Dedifferentiated amniotic fluid mesenchymal stem cell (primary cell): ENCODE measurements at regions not wholly inside any gene's neighbourhood (a gene's known extent, or its start where the extent isn't known, plus 50 kb on each side); places are given as distances from the start of the nearest gene placed in this dataset.

ENCODE experiments used
- DNase-seq: peaks from one replicate; pipeline ENCODE4 v3.0.0-alpha.2; 2016; ENCODE audit errors: extremely low spot score

GRCh38 chr2:2571301-2572150, 240.5 kb upstream of the MYT1L start:
- DNase-seq, result no peak

DNA sequence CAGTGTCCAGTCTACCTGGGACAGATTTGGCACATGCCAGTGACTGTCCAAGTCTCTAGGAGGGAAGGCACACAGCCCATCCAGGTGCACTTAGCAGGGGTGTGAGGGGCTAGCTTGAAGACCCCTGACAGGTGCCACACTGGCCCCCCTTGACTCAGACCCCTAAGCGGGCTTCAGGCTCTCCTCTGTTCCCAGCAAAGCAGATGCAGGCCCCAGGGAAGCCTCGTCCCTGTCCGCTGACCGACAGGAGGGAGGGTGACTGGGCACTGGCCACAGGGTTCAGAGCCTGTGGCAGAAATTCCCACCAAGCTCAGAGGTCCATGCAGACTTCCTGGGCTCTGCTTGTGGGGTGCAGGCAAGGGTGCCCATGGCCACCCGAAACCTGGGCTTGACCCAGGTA, 239.8 kb upstream of the MYT1L start:
- DNase-seq, result no peak

DNA sequence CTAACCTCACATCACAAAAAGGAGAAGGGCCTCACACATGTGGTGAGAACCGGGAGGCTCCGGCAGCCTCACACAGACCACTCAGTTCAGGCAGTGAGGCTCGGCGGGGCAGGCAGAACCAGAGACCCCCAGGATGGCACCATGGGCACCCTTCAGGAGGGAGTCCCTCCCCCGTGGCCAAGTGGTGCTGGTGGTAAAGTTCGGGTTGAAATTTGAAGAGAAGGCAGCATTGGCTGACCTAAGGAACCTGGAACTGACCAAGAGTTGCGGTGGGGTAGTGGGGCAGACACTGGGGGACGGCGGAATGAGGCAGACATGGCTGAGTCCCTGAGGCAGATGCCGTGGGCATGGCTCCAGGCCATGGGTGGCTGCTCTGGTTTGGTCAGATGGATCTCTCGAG, 239.3 kb upstream of the MYT1L start:
- DNase-seq, result no peak

GRCh38 chr2:2569836-2570235, 238.8 kb upstream of the MYT1L start:
- no peak for DNase-seq

DNA sequence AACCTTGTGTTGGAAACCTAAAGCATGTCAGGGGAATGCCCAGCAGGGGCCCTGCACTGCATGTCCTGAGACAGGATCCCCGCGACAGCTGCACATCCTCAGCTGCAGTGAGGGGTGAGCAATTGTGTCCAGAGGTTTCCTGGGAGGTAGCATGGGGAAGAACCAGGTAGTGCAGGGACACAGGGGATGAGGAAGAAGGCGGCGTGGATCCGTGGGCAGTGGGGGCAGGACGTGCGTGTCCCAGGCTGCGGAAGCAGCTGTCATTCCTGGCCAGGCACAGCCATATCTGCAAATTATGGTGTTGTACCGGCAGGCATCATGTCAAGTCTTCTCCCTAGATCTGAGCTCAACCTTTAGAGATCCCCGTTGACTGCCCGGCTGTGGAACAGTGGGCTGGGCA, 238.2 kb upstream of the MYT1L start:
- DNase-seq, result no peak

DNA sequence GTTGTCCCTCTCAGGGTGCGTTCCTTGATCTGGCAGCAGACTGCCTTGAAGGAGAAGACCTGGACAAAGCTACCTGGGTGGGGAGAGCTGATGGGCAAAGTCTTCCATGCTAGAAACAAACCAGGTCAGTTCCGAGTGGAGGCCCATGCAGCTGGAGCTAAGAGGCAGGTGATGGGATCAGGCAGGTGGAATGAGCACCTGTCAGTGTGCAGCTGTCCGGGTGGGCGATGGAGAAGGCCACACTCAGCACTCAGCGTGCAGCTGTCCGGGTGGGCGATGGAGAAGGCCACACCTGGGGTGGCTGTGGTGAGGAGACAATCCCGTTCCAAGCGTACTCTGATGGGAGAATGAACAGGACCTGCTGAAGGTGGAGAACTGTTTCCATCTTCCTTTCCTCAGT, 237.3 kb upstream of the MYT1L start:
- DNase-seq, result no peak

DNA sequence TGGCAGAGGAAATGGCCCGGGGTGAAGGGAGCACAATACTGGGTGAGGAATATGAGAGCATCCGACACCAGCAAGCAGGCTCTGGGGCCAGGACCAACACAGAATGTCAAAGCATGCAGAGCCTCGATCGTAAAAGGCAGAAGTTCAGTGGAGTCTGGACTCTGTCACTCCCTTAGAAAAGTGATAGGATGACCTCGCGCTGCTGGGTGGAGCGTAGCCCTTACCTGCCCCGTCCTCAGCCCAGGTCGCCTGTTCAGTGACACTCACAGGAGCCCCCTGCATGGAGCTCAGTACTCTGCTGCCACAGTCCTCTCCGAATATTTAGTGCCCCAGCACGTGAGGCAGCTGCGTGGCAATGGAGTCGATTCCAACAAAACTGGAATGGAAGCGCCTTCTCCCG, 236.7 kb upstream of the MYT1L start:
- DNase-seq, result no peak

DNA sequence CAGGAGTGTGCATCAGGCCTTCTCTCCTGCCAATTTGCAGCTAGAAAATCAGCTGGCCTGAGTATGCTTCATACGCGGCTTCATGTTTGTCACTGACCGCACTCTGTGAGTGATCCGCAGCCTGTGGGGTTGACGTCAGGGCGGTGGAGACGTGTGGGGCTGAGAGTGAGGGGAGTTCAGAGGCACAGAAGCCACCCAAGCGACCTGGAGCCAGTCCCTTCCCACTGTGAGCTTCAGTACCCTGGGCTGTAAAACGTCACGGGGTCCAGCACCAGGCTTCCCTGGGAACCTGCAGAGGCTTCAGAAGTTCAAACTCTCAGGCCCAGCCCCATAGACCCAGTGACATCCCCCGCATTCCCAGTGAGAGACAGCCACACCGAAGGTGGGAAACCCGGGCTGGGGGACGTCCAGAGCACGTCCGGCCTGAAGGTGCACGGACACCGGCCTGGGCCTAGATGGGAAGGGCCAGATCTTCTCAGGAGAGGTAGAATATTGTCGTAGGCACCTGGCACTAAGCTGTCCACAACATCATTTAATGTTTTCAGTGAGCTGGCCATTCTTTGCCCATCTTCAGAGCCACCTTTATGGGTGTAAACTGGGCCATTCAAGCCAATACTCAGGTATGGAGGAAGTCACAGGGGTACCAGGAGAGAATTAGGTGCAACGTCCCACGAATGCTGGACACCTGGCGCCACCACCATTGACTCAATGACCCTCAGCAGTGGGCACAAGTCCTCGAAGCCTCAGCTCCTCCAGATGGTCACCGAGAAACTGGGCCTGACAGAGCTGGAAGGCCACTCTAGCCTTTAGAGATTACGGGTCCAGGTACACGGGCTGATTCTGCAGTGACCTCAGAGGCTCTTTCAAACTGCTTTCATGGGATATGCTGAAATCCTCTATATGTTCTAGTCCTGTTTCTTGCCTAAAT, 235.6 kb upstream of the MYT1L start:
- no peak for DNase-seq

DNA sequence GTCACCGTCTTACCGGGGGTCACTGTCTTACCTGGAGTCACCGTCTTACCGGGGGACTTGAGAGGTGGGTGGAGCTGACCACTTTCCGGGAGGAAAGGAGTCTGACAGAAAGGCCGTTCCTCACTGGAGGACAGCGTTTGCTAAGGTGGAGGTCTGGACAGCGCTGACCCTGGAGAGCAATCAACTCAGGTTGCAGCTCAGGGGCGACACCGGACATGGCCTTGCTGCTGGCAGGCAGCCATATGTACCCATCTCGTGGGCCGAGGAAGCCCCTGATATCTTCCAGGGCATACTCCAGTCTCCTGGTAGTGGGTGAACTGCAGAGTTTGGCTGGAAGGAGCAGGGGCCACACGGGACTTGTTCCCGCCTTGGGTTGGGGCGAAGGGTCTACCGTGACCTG, 234.6 kb upstream of the MYT1L start:
- no peak for DNase-seq

DNA sequence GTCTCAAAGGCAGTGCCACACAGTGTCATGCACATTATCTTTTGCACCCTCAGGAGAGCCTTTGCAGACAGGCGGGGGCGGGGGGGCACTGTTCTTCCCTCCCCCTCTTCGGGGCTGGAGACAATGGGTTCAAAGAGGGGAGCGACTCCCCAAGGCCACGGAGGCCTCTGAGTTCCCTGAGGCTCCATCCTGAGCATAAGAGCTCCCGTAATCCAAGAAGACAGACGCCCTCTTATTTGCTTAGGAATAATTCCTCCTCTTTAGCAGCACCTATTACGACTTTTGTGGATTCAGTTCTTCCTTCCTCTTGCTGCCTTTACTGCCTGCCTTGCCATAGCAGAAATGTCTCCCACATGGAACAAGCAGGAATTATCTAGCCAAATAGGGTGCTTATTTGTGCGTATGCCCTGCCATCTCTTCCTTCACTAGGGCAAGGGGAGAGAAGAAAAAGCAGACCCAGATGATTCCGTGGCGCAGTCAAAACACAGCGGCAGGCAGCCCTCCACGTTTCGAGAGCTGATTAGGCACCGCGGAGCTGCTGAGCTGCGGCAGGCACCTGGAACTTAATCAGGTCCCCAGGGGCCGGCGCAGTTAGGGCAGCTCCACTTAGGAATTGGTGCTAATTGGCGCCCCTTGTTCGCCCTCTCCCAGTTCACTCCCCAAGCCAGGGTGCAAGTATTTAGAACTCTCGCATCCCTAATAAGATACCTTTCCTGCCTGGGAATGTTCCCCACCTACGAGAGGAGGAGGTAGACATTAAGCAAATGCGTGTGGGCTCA, 233.4 kb upstream of the MYT1L start:
- no peak for DNase-seq

- no peak for DNase-seq
Measured at GRCh38 chr2:2563309-2563860, 232.3 kb upstream of the MYT1L start.

DNA sequence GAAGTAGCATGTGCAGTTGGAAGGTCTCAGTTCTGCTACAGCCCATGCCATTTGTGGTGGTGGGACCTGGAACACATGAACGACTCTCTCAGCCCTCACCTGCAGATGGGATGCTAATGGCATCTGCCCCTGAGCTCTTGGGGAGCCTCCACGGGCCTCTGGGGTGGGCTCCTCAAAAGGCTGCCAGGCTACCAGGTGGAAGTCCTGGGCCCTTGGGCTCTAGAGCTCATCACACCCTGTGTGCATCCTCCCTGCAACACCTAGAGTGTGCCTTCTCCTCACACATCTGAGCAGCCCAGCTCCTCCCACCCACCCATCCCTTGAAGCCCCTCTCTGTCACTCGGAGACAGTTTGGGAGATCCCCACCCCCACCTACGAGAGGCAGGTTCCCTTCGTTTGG, 231.8 kb upstream of the MYT1L start:
- no peak for DNase-seq

- no peak for DNase-seq
Measured at GRCh38 chr2:2561346-2562095, 230.4 kb upstream of the MYT1L start.

GRCh38 chr2:2560374-2561015, 229.4 kb upstream of the MYT1L start:
- DNase-seq, result no peak

DNA sequence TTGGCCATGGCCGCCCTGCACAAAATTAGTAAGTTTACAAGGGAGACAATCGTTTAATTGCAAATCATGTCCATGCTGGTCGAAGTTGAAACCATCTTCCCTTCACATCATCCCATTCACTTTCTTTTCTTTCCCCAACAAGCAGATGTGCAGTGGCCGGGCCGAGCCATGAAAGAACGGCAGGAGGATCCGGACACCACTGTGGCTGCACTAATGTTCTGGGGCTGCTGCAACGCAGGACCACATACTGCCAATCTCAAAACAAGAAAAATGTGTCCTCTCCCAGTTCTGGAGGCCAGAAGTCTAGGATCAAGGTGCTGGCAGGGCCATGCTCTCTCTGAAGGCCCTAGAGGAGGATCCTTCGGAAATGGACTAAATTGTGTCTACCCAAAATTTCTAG, 227.4 kb upstream of the MYT1L start:
- DNase-seq, result no peak

- DNase-seq, result no peak
Measured at GRCh38 chr2:2557475-2557874, 226.4 kb upstream of the MYT1L start.

GRCh38 chr2:2550856-2551255, 219.8 kb upstream of the MYT1L start:
- no peak for DNase-seq

GRCh38 chr2:2547911-2548310, 216.8 kb upstream of the MYT1L start:
- DNase-seq, result no peak

DNA sequence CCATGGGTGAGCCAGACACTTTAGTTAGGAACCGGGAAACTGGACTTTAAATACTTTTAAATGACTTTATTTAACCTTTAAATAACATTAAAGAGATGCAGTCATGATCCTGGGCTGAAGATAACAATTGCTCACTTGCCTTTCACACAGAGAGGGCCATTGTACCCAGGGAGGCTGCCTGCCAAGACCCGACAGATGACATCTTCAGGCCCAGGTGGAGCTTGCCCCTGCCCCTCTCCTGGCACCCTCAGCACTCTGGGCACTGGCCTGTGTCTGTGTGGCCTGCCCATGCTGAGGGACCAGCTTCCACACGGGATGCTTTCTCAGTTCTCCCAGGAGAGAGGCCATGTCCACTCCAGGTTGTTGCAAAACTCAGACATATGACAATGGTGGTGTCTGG, 216.4 kb upstream of the MYT1L start:
- DNase-seq, result no peak

DNA sequence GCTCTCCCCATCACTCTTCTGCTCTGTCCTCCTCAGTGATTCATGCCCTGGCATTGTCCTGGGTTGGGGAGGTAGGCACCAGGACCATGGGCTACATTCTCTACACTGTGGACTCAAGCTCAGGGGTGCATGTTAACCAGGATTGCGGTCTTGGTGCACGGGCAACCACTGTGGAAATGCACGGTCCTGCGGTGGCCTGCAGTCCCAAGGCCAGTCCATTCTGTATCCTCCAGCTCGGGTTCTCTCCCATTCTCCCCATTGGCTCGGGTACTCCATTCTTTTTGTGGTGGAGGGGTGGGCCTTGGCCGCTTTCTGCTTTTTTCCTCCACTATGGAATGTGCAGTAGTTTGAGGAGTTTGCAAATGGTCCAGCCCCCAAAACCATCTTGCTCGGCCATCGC, 215.0 kb upstream of the MYT1L start:
- no peak for DNase-seq
